ENCODE measurements at regions not wholly inside any gene's neighbourhood (a gene's known extent, or its start where the extent isn't known, plus 50 kb on each side); places are given as distances from the start of the nearest gene placed in this dataset.

DNA sequence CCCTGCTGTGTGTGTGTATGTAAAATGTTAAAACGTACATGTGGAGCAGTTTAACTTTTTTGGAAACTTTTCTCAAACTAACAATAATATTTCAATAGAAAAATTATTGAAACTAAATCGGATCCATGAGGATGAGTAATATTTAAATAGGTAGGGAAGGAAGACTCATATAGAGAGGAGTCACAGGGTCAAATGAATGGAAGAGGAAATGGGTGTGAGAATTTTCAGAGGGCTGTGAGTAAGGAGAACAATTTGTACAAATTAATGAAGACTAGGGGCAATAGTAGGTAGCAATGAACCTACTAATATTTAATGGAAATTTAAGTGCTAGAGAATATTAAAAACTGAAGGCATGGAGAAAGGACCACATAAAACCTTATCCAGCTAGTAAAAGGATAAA lies 290.7 kb upstream of the PCDH18 start:
- Mint-ChIP-seq H3K9me3 (peaks cover 9% of the 10 kb centered on the region), H3K27ac (no peak overlapping the region), H3K4me1 (no peaks in the 10 kb centered on the region), H3K4me3 (no peak overlapping the region), H3K36me3 (ENCODE audit: low read depth) (no peaks in the 10 kb centered on the region), H3K27me3 (ENCODE audit: low read depth, poor library complexity) (peaks cover 4% of the 10 kb centered on the region)
- DNase-seq, result no peak
- no peak for TF ChIP-seq CTCF (IDR thresholded peaks at IDR 0.05)

DNA sequence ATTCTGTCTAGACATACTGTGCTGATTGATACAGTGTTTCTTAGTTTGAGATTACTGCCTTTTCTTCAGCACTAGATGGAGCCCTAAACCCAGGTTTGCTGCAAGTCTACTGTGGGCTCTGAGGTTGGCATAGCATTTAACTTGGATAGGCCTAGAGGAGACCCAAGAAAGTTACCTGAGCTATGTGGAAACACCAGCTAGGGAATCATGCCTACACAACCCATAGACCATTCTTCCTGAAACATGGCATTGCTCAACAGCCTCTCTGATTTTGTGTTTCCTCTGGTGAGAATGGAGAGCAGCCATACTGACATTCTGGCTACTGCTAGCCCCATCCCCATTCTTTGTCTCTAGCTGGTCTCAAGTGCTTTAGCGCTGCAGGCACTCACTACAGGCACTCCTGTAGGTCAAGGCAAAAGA lies 287.7 kb upstream of the PCDH18 start:
- Mint-ChIP-seq H3K4me3 (no peak overlapping the region), H3K9me3 (peaks cover 9% of the 10 kb centered on the region), H3K4me1 (no peaks in the 10 kb centered on the region), H3K27ac (no peak overlapping the region), H3K36me3 (ENCODE audit: low read depth) (no peaks in the 10 kb centered on the region), H3K27me3 (ENCODE audit: low read depth, poor library complexity) (peaks cover 4% of the 10 kb centered on the region)
- no peak for DNase-seq
- TF ChIP-seq CTCF (IDR thresholded peaks at IDR 0.05), result peak; percentile 44

GRCh38 chr4:137812258-137812657 lies 280.0 kb upstream of the PCDH18 start:
- H3K4me3 Mint-ChIP-seq, result no peak overlapping the region
- peaks cover 4% of the 10 kb centered on the region for H3K9me3 Mint-ChIP-seq
- no peaks in the 10 kb centered on the region for H3K36me3 Mint-ChIP-seq (ENCODE audit: low read depth)
- no peaks in the 10 kb centered on the region for H3K4me1 Mint-ChIP-seq
- no peaks in the 10 kb centered on the region for H3K27me3 Mint-ChIP-seq (ENCODE audit: low read depth, poor library complexity)
- H3K27ac Mint-ChIP-seq, result no peak overlapping the region
- TF ChIP-seq CTCF (IDR thresholded peaks at IDR 0.05), result no peak
- no peak for DNase-seq

- H3K36me3 Mint-ChIP-seq (ENCODE audit: low read depth), result no peaks in the 10 kb centered on the region
These were observed 274.1 kb upstream of the PCDH18 start for GRCh38 chr4:137806420-137806819.

DNA sequence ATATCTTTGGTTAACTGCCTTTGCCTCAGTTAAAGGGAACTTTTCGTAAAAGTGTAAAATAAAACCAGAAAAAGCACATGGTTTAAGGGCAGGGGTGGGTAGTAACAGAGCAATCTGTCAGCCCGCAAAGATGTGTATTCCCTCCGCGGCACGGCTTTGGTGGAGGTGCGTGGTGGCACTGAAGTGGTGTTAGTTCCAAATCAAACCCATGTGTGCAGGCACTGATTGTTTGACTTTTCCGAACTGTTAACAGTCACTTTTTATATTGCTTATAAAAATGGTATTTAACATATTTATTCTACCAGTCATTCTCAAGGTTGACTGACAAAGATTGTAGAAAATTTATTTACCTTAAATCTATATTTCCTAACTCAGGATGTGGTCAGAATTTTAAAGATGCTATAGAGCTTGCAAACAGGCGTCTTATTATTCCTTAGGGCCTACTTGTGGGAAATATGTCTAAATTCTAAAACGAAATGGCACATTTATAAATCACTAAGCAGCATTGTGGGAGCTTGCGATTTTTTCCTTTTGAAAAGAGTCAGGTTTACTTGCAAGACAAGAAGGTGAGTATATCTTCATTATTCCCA lies 272.7 kb upstream of the PCDH18 start:
- no peak for TF ChIP-seq CTCF (IDR thresholded peaks at IDR 0.05)
- Mint-ChIP-seq H3K9me3 (no peaks in the 10 kb centered on the region), H3K27me3 (ENCODE audit: low read depth, poor library complexity) (no peaks in the 10 kb centered on the region), H3K4me3 (no peak overlapping the region), H3K27ac (no peak overlapping the region), H3K4me1 (no peaks in the 10 kb centered on the region), H3K36me3 (ENCODE audit: low read depth) (no peaks in the 10 kb centered on the region)
- no peak for DNase-seq

More at GRCh38 chr4:137806420-137806819, 274.1 kb upstream of the PCDH18 start:
- H3K4me1 Mint-ChIP-seq, result no peaks in the 10 kb centered on the region
- no peak for TF ChIP-seq CTCF (IDR thresholded peaks at IDR 0.05)
- H3K27me3 Mint-ChIP-seq (ENCODE audit: low read depth, poor library complexity), result no peaks in the 10 kb centered on the region
- H3K27ac Mint-ChIP-seq, result no peak overlapping the region
- DNase-seq, result no peak
- no peaks in the 10 kb centered on the region for H3K9me3 Mint-ChIP-seq
- no peak overlapping the region for H3K4me3 Mint-ChIP-seq

- no peak overlapping the region for H3K27ac Mint-ChIP-seq
- H3K4me1 Mint-ChIP-seq, result no peaks in the 10 kb centered on the region
- H3K9me3 Mint-ChIP-seq, result no peaks in the 10 kb centered on the region
- no peaks in the 10 kb centered on the region for H3K36me3 Mint-ChIP-seq (ENCODE audit: low read depth)
- no peak for DNase-seq
- H3K4me3 Mint-ChIP-seq, result no peak overlapping the region
- H3K27me3 Mint-ChIP-seq (ENCODE audit: low read depth, poor library complexity), result no peaks in the 10 kb centered on the region
- no peak for TF ChIP-seq CTCF (IDR thresholded peaks at IDR 0.05)
These were observed 268.6 kb upstream of the PCDH18 start for GRCh38 chr4:137800861-137801260.
